Right kidney (tissue), 1 donor: ENCODE measurements at regions not wholly inside any gene's neighbourhood (a gene's known extent, or its start where the extent isn't known, plus 50 kb on each side); places are given as distances from the start of the nearest gene placed in this dataset.

Experiments used
- DNase-seq: peaks from one replicate; pipeline ENCODE4 v3.0.0-alpha.2; 2016

DNA sequence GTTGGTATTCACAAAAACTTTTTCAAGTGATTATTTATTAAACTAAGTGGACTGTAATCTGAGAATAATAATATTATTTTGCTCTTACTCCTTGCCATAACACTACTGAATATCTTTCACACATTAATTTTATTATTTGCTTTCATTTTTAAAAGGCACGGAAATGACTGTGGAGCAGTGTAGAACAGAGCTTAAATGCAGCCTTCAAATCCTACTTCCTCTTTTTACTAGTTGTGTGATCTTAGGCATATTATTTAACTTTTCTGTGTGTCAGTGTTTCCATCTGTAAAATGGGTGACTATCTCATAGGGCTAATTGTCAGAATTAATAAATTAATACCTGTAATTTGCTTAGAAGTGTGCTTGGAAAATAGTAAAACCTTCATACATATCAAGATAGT lies 55.5 kb upstream of the SLC8A1 start:
- DNase-seq: no peak

DNA sequence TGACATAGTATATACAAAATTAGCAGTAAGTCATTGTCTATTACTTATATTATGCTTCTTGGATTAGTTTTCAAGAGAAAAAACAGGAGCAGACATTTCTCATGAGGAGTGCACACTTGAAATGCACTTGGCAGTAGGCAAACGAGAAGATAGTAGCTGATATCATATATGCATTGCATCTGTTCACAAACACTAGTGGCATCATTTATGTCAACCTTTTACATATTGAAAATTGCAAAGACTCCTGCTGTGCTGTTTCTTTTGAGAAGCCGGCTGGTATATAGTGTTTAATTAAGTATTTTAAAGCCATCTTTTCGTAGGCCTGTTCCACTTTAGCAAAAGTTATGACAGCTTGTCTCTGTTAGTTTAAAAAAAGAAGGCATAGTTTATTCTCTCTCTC lies 58.4 kb upstream of the SLC8A1 start:
- DNase-seq: no peak

DNA sequence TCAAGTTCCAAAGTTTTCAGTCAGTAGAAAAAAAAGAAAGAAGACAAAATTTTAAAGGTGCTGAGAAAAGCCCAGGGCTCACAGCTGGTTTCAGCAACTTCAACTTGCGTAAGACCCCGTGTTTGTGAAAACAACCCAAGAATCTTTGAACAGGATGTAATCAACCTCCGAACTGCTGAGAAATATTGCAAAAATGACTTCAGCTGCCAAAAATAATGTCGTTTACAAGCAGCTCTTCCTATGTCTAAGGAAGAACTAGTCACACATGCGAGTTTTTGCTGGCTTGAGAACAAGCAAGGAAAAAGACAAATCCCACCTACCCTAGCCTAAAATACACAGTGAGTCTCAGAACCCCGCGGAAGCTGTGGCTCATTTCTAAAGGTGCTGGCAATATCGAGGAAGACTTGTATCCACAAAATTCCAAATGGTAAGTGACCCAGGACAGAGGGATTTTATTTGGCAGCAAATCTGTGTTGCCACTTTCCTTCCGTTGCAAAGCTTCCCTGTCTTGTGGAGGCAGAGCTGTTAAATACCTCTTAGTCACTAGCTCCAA lies 59.8 kb upstream of the SLC8A1 start:
- DNase-seq: peak; percentile 22

DNA sequence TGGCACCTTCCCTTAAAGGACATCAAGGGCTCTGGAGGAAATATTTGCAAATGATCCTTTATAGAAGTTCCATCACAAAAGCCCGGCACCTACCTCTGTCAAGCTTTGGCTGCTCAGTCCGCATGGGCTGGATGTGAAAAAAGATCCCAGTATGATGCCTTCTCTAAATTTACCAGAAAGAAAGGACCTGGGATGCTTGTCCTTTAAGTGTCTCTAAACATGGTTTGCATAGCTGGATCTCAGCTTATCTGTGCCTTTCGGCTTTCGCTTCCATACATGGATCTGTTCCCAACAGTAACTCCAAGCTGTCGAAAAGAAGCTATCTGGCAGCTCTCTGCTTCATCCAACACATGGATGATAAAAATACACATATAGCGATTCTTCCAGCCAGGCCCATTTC lies 60.4 kb upstream of the SLC8A1 start:
- DNase-seq: peak; percentile 13

DNA sequence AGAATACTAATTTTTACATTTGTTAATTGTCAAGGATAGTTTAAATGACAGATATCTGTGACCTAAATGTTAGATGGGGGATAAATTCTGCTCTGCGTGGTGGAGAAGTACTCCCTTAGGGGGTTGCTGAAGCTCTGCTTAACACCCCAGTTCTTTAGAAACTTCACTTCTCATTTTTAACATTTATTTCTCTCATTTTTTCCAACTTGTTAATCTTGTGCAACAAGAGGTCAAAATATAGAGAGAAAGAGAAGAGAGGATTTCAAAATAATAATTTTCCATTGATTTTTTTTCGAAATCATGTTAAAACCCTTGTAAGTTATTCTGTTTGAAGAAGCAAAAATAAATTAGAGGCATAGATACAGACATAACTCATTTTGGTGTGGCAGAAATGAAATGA lies 61.3 kb upstream of the SLC8A1 start:
- no peak for DNase-seq

DNA sequence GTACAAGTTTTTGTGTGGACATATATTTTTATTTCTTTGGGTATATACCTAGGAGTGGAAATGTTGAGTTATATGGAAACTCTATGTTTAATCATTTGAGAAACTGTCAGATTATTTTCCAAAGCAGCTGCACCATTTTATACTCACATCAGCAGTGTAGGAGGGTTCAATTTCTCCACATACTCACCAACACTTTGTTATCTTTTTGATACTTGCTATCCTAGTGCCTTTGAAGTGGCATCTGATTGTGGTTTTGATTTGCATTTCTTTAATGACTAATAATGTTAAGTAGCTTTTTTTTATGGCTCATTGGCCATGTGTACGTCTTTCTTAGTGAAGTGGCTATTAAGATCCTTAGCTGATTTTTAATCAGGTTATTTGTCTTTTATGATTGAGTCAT lies 64.7 kb upstream of the SLC8A1 start:
- no peak for DNase-seq

DNA sequence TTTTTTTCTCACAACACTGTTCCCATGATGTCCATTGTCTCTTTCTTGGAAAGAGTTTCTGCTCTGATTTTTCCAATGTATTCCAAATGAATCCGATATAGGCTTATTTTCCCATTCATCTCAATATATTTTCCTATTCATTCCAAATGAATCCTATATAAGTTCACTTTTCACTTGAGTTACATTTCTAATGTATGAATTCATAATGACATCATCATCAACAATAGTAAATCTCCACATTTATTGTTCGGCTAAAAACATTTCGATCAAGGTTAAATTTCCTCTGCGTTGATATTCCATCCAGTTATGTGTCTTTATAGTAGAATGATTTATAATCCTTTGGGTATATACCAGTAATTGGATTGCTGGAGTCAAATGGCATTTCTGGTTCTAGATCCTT lies 76.7 kb upstream of the SLC8A1 start:
- no peak for DNase-seq

DNA sequence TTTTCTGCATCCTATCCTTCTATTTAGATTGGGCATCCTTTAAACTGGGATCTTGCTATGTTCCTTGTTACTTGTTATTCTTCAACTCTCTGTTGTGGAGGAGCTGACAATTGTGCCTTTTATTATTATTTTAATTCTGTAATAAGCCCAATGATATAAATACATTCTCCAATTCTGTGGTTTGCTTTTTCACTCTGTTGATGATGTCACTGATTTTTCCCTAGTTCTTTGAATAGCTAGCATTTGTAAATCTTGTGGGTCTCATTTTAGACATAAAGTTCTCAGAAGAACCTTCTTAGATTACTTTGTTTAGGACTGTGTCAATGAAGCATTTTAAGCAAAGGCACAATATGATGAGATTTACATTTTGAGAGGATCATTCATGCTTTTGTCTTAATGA lies 79.5 kb upstream of the SLC8A1 start:
- DNase-seq: no peak

DNA sequence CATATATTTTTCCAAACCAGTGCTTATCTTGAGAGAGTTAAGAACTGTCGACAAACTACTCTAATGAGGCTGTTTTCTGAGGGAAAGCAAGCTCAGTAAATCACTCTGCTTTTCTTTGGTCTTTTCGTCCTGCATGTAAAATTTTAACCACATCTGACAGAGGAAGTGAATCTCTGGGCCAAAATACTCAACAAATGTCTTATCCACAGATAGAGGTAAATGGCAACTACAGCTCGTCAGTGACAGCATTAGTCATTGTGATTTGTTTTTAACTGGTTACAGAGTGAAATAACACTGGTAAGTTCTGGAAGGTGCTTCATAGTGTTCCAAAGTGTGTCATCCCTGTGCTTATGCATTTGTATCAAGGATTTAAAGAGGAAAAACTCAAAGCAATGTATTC lies 82.6 kb upstream of the SLC8A1 start:
- no peak for DNase-seq

DNA sequence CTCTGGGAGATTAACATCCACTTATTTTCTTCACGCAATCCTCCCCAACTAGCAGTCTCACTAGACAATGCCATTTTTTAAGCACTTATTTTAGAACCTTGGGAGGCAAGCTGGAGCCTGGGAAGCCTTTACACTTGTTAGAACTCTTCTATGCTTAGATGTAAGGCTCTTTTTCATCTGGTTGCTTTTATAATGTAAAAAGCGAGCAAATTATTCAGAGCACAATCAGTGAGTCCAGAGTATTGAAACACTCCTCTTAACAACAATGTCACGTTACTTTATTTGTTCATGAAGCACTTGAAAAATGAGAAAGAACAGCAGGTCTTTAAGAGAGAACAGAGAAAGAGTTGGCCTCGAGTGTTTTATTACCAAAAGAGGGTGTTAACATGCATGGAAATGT lies 84.1 kb upstream of the SLC8A1 start:
- no peak for DNase-seq

DNA sequence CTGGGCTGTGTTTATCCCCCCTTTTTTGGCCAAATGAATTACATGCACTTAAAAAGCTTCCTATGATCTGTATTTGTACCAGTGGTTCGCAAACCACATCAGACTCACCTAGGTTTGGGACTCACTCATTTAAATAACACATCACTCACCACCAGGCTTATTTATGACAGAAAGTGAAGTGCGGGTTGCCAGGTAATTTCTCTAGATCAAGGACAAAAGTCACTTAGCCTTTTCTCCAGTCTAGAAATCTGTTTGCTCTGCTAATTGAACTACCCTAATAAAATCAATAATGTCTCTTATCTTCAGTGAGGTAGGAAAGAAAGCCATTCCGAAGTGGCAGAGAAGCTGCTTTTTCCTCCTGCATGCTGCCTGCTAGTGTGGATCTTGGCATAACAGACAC lies 88.1 kb upstream of the SLC8A1 start:
- no peak for DNase-seq

DNA sequence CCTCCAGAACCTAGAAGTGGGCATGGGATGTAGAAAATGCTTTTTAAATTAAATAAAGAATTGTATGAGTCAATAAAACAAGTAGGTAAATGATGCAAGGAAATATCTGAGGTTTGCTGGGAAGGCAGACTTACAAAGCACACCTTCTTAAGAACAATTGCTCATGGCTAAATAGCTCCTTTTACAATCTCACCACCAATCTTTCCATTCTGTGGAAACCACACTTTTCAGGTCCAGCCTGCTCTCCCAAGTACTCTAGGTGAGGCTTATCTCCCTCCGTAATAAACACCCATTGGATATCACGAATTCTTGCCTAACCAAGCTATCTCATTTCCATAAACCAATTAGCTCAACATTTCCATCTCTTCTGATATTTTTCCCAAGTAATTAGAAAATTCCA lies 91.5 kb upstream of the SLC8A1 start:
- no peak for DNase-seq

DNA sequence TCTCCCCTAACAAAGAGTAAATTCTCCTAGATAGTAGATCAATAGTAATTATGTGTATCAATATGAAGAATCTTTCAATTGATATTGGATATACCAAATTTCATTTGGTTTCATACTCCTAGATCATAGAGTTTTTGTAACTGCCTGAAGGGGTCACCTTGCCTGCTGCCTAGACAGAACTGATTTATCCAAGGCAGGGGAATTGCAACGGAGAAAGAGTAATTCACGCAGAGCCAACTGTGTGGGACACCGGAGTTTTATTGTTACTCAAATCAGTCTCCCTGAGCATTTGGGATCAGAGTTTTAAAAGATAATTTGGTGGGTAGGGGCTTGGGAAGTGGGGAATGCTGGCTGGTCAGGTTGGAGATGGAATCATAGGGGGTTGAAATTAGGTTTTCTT lies 92.2 kb upstream of the SLC8A1 start:
- DNase-seq: no peak

DNA sequence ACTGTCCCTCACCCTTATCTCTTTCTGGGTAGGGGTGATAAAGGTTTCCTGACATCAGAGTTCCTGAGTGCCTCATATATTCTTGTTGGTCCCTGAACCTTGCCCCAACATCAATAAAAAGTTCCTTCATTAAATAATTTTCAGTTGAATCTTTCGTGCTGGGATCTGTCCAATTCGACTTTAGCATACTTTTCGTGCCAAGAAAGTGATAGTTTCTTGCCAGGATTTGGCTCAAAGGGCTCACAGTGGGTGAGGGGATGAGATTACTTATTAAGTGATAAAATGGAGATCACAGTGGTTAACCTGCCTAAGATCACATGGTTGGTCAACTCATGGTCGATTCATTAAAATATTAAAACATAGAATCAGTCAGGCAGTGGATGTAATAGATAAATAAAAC lies 93.8 kb upstream of the SLC8A1 start:
- no peak for DNase-seq

DNA sequence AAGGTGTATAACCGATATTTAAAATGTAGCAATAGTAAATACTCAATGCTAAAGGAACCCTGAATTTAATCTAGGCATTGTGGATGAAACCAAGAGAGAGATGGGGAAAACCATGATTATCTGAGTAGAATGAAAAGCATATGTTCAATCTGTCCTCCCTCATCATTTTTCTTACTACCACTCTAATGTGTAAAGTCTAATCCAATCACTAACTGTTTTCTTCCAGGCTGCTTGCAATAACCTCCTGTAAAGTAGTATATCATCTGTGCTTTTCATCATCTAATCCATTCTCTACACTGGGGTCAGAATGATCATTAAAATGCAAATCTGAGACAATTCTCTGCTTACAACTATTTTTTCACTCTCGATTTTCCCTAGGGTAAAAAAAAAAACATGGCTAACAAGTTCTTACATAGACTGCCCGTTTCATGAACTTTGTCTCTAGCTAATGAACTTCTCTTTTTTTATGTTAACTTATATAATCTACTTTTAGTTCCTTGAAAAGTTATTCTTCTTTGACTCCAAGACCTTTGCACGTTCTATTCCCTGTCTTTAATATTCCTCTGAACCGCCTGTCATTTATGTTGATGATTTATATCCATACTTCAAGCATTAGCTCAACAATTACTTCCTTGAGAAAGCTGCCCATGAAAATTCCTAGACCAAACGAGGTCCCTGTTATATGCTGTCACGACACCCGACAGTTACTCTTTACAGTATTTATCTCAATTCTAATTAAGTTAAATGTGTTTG lies 94.7 kb upstream of the SLC8A1 start:
- no peak for DNase-seq

DNA sequence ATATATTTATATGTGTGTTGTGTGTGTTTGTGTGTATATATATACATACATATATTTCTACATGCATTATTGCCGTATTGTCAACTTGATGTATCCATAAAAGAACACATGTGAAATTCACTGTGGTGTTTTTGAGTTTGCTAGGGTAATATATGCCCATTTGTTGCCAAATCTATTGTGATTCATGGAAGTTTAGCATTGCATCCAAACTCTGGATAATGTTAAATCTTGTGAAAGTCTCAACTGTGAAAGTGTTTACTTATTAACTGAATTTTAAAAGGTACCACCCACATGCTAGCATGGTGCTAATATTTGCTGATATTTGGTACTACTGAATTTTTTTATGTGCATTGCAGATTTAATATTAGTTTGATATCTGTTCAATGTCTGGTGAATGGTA lies 96.6 kb upstream of the SLC8A1 start:
- DNase-seq: no peak

DNA sequence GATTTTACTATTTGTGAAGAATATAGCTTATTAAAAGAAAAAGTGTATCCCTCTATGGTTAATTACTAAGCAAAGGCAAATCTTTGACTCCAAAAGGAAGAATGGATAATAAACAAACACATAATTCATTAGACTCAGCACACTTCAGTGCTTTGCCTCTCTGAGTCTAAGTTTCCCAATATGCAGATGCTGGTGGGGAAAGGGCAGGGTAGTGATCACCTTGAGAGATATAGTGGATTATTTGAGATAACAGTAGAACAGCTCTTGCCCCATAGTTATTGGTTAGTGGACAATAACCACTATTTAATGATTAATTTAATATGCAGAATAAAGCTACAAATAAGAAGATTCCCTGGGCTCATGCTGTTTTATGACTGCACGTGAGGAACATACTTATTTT lies 98.2 kb upstream of the SLC8A1 start:
- no peak for DNase-seq

DNA sequence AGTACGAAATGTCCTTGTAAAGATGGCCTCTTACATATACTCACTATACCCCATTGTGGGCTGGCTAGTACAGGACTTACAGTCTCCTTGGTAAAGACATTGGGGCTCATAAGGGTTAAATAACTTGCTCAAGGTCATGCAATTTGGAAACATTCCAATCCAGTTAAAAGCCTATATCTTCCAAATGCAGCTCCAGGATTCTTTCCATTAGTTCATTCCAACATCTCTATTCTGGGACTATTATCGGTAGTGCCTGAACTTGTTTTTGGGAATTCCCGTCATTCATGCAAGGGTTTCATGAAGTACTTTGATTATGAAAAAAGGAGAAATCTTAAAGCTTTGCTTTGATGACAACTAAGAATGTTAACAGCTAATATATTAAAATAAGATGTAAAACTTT lies 99.2 kb upstream of the SLC8A1 start:
- DNase-seq: no peak

DNA sequence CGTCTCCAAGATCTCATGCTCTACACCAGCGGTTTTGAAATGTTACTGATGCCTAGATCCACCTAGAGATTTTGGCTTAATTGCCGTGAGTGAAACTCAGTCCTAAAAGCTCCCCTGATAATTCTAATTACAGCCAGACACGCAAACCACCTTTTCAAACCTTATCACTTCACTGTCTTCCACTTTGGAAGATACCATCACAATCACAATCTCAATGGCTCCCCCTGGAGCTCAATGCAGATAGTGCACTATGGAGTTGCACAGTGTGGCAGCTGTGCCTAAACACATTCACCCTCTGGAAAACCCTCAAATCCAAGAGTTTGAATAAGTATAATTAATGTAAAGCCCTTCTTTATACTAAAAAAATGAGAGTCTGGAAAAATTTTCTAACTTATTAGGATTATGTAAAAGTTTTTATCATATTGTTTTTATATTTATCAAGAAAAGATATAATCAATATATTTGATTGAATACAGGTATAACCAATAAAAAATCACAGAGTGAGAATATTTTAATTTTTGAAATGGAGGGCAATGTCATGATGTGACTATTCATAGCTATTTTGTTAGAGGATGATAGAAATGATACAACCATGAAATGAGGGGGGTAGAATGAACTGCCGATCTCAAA lies 102.9 kb upstream of the SLC8A1 start:
- DNase-seq: no peak

DNA sequence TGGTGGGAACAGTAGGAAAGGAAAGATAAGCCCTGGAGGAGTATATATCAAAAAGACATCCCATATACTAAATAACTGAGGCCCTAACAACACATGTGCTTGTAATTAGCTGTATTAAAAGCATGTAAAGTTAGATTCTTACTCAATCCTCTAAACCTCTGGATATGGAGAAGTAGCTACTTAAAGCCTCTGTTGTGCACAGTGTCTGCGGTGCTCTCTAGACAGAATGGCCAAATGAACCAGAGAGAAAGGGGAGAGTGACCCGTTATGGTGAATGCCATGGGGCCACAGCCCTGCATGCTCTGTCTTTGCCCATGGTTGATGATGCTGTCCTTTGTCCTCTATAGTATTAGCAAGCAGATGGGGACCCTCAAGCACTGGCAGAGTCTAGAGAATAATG lies 104.4 kb upstream of the SLC8A1 start:
- no peak for DNase-seq

DNA sequence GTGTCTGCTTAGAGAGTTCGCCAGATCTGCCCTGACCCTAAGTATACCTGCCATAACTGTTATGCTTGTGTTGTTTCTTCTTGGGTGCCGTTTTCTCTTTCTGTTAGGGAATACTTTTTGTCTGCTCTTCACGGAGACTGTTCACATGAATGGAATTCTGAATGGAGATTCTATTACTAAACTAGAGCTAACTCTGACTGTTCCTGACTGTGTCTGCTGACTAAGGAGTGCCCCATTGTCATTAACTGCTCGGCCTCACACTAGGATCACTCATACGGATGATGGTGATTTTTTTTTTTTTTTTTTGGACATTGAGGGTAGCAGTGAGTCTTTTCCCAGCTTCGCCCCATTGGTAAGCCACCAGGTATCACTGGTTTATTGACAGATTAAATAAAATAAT lies 104.8 kb upstream of the SLC8A1 start:
- DNase-seq: no peak

DNA sequence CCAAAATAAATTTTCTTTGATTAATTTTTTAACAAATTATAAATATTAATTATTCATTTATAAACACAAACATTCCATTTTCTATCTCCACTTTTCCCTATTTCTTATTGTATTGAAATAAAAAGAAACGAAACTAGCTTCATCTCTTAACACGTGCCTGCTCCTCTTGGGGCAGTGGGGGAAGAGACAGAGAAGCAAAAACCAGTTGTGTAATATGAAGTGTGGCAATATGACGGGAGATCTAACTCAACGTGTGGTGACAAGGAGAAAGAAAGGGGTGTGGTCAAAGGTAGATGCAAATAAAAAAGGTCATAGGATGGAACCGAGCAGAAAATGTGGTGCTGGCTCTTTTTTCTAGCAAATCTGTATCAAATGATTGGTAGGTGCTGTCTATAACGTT lies 106.9 kb upstream of the SLC8A1 start:
- no peak for DNase-seq

DNA sequence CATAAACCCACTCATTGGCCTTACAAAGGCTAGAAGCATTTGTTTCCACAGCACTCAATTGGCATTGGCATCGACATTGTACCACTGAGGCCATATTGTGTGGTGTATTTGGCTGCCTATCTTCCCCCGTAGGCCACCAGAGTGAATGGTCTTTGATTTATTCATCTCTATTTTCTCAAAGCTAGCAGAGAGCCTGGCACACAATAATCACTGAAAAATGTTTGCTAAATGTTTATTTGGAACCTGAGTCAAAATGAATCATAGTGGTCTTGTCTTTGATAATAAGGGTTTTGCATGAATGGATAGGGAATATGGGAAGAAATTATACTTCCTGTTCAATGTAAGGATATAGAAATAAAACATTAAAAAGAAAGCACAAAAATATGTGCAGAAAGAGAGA lies 107.3 kb upstream of the SLC8A1 start:
- DNase-seq: no peak

DNA sequence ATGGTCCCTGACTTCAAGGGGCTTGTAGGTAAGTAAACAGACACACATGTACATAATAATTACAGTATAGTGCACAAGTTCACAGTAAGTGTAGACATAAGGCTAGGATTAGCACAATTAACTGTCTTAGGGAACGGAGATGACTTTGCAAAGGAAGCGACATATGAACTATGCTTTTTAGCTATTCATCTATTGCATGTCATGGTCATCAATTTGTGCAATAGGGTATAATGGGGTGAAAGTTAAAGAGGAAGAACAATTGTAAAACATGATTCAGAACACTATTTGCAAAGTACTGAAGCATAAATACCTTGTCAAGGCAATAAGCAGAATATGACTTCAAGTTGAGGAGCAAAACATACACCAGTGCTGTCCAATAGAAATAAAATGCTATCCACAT lies 112.3 kb upstream of the SLC8A1 start:
- DNase-seq: no peak
